GM12873 (cell line): ENCODE measurements at regions not wholly inside any gene's neighbourhood (a gene's known extent, or its start where the extent isn't known, plus 50 kb on each side); places are given as distances from the start of the nearest gene placed in this dataset.

Source experiments
- CTCF ChIP-seq: IDR thresholded peaks from 2 replicates; pipeline ENCODE4 v1.5.1; 2012; ENCODE audit warnings: low read depth, mild to moderate bottlenecking, moderate library complexity, low read length, control low read depth; ENCODE audit not compliant: insufficient read depth; ENCODE audit errors: missing control alignments

- no peak for TF ChIP-seq CTCF
These were observed 88.4 kb upstream of the GUCY1A1 start for GRCh38 chr4:155578219-155578618.

GRCh38 chr4:155573126-155573525 lies 93.5 kb upstream of the GUCY1A1 start:
- TF ChIP-seq CTCF = no peak

- no peak for TF ChIP-seq CTCF
These were observed 94.4 kb upstream of the GUCY1A1 start for GRCh38 chr4:155572106-155572703.

GRCh38 chr4:155571184-155571944 lies 95.3 kb upstream of the GUCY1A1 start:
- TF ChIP-seq CTCF = no peak

- TF ChIP-seq CTCF = no peak
These were observed 96.0 kb upstream of the GUCY1A1 start for GRCh38 chr4:155570661-155571060.

GRCh38 chr4:155569960-155570515 lies 96.6 kb upstream of the GUCY1A1 start:
- TF ChIP-seq CTCF = no peak

GRCh38 chr4:155569471-155569870 lies 97.2 kb upstream of the GUCY1A1 start:
- no peak for TF ChIP-seq CTCF
